Colonic mucosa (tissue), 4 donors: ENCODE measurements at regions not wholly inside any gene's neighbourhood (a gene's known extent, or its start where the extent isn't known, plus 50 kb on each side); places are given as distances from the start of the nearest gene placed in this dataset.

Experiments
- DNase-seq: peaks from one replicate; pipeline ENCODE4 v3.0.0-alpha.2; 2020
- H3K27ac ChIP-seq: fragments of 200-600 bp; one replicate; pipeline ENCODE4 v1.8.0; 2021
- H3K27me3 ChIP-seq: fragments of 200-600 bp; one replicate; pipeline ENCODE4 v1.8.0; 2021
- H3K36me3 ChIP-seq: fragments of 200-600 bp; one replicate; pipeline ENCODE4 v1.8.0; 2021
- H3K4me1 ChIP-seq: fragments of 200-600 bp; one replicate; pipeline ENCODE4 v1.8.0; 2021; ENCODE audit warnings: mild to moderate bottlenecking
- H3K4me3 ChIP-seq: fragments of 200-600 bp; one replicate; pipeline ENCODE4 v1.8.0; 2021
- H3K9ac ChIP-seq, 2 donors: one replicate each; pipeline ENCODE4 v1.7.0; 2013; ENCODE audit warnings: control low read depth in 2 of 2, low read depth in 2 of 2, low read length in 2 of 2
- H3K9me3 ChIP-seq: fragments of 200-600 bp; one replicate; pipeline ENCODE4 v1.8.0; 2021
- CTCF ChIP-seq: fragments of 200-600 bp; IDR thresholded peaks from one replicate; pipeline ENCODE4 v1.8.0; 2022; ENCODE audit warnings: antibody characterized with exemption, mild to moderate bottlenecking
- intact Hi-C: fragments of 100-400 bp; cut with DNase I; formaldehyde crosslinking; loops from one replicate; pipeline ENCODE4 v1.14.1; 2022
- donor health status: healthy.
- donor health status: DM: no; HTN: no; CAD: no.
- donor health status: DM: no; HTN: no; CAD: no.

GRCh38 chr9:134559013-134559412, 82.6 kb upstream of the COL5A1 start:
- DNase-seq: no peak

GRCh38 chr9:134560206-134560605, 81.4 kb upstream of the COL5A1 start:
- no peak for DNase-seq
- Histone ChIP-seq H3K27ac (no peak overlapping the region), H3K36me3 (no peaks in the 10 kb centered on the region), H3K9me3 (no peaks in the 10 kb centered on the region), H3K27me3 (no peaks in the 10 kb centered on the region), H3K4me3 (no peak overlapping the region), H3K9ac (no peak overlapping the region), H3K4me1 (no peaks in the 10 kb centered on the region)
- TF ChIP-seq CTCF: no peak
- intact Hi-C loops: no loop called here

More at GRCh38 chr9:134559013-134559412, 82.6 kb upstream of the COL5A1 start:
- no peak for TF ChIP-seq CTCF
- H3K4me3 ChIP-seq: no peak overlapping the region
- H3K27me3 ChIP-seq: no peaks in the 10 kb centered on the region
- no peaks in the 10 kb centered on the region for H3K9me3 ChIP-seq
- H3K4me1 ChIP-seq: no peaks in the 10 kb centered on the region
- H3K36me3 ChIP-seq: no peaks in the 10 kb centered on the region
- intact Hi-C loops: no loop called here
- H3K9ac ChIP-seq: no peak overlapping the region
- no peak overlapping the region for H3K27ac ChIP-seq

- no peaks in the 10 kb centered on the region for H3K36me3 ChIP-seq
- H3K4me3 ChIP-seq: no peak overlapping the region
- H3K9me3 ChIP-seq: no peaks in the 10 kb centered on the region
- intact Hi-C loops: no loop called here
- H3K4me1 ChIP-seq: no peaks in the 10 kb centered on the region
- no peak for DNase-seq
- no peak overlapping the region for H3K27ac ChIP-seq
- no peak for TF ChIP-seq CTCF
- H3K9ac ChIP-seq: no peak overlapping the region
- H3K27me3 ChIP-seq: no peaks in the 10 kb centered on the region
Measured at GRCh38 chr9:134560654-134561053, 80.9 kb upstream of the COL5A1 start.

GRCh38 chr9:134561427-134562145, 80.0 kb upstream of the COL5A1 start:
- H3K9ac ChIP-seq: no peak overlapping the region
- H3K4me1 ChIP-seq: no peaks in the 10 kb centered on the region
- H3K27ac ChIP-seq: no peak overlapping the region
- no peak for TF ChIP-seq CTCF
- H3K27me3 ChIP-seq: no peaks in the 10 kb centered on the region
- no peak for DNase-seq
- no peak overlapping the region for H3K4me3 ChIP-seq
- no peaks in the 10 kb centered on the region for H3K36me3 ChIP-seq
- intact Hi-C loops: no loop called here
- H3K9me3 ChIP-seq: no peaks in the 10 kb centered on the region

GRCh38 chr9:134562146-134562849, 79.3 kb upstream of the COL5A1 start:
- Histone ChIP-seq H3K36me3 (no peaks in the 10 kb centered on the region), H3K27ac (no peak overlapping the region), H3K4me3 (no peak overlapping the region), H3K4me1 (no peaks in the 10 kb centered on the region), H3K9me3 (no peaks in the 10 kb centered on the region), H3K27me3 (no peaks in the 10 kb centered on the region), H3K9ac (no peak overlapping the region)
- no peak for DNase-seq
- no peak for TF ChIP-seq CTCF
- intact Hi-C loops: no loop called here
